Progenitor cell of endocrine pancreas (in vitro differentiated cells): ENCODE measurements at regions not wholly inside any gene's neighbourhood (a gene's known extent, or its start where the extent isn't known, plus 50 kb on each side); places are given as distances from the start of the nearest gene placed in this dataset.

Experiments
- DNase-seq: peaks from one replicate; pipeline ENCODE4 v3.0.0; 2021; ENCODE audit warnings: low spot score; ENCODE audit not compliant: unreplicated experiment
- H3K27ac Mint-ChIP-seq: 2 replicates; pipeline ENCODE4 v1.8.0; 2021; ENCODE audit warnings: mild to moderate bottlenecking, moderate library complexity, mixed read lengths
- H3K27me3 Mint-ChIP-seq: 2 replicates; pipeline ENCODE4 v1.8.0; 2021; ENCODE audit warnings: mixed read lengths
- H3K36me3 Mint-ChIP-seq: 2 replicates; pipeline ENCODE4 v1.8.0; 2022; ENCODE audit warnings: mixed read lengths; ENCODE audit not compliant: insufficient read depth
- H3K4me1 Mint-ChIP-seq: 2 replicates; pipeline ENCODE4 v1.8.0; 2021; ENCODE audit warnings: low read depth, mixed read lengths
- H3K4me3 Mint-ChIP-seq: 2 replicates; pipeline ENCODE4 v1.8.0; 2021; ENCODE audit warnings: low read depth, mild to moderate bottlenecking, moderate library complexity, mixed read lengths
- H3K9me3 Mint-ChIP-seq: 2 replicates; pipeline ENCODE4 v1.8.0; 2021; ENCODE audit warnings: low read depth, mixed read lengths
- TF ChIP-seq, protein P1 (sequence below): fragments of 200-600 bp; sonication (generic); IDR thresholded peaks from one replicate; pipeline ENCODE4 v1.5.0; 2021; ENCODE audit warnings: antibody characterized with exemption, mild to moderate bottlenecking; ENCODE audit not compliant: unreplicated experiment

DNA sequence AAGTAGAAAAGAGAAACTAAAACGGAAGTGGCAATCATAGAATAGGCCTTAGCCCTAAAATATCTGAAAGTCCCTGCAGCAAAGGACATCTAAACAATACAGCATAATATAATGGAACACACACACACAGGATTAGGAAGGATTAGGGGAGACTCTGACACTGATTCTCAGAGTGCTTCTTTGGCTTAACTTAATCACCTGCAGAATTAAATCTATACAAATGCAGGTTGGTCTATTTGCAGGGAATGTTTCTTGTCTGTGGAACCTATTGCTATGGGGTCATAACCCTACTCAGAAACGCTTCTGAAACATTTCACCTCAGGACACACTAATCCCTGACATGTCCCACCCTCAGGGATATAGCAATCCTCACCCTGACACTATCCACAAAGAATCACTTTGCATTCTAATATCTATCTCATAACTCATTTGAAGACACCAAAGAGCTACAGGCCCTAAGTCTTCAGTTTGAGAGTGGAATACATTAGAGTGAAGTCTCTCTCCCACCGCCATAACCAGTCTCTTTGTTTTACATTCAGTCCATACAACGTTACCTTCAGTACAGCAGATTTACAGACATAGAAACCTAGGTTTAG is 1041.2 kb downstream of the TUSC7 start:
- Mint-ChIP-seq H3K27ac (no peak overlapping the region), H3K27me3 (no peaks in the 10 kb centered on the region), H3K4me3 (no peak overlapping the region), H3K9me3 (no peaks in the 10 kb centered on the region), H3K4me1 (peaks cover 2% of the 10 kb centered on the region), H3K36me3 (no peaks in the 10 kb centered on the region)
- no peak for DNase-seq
- TF ChIP-seq, protein P1, sequence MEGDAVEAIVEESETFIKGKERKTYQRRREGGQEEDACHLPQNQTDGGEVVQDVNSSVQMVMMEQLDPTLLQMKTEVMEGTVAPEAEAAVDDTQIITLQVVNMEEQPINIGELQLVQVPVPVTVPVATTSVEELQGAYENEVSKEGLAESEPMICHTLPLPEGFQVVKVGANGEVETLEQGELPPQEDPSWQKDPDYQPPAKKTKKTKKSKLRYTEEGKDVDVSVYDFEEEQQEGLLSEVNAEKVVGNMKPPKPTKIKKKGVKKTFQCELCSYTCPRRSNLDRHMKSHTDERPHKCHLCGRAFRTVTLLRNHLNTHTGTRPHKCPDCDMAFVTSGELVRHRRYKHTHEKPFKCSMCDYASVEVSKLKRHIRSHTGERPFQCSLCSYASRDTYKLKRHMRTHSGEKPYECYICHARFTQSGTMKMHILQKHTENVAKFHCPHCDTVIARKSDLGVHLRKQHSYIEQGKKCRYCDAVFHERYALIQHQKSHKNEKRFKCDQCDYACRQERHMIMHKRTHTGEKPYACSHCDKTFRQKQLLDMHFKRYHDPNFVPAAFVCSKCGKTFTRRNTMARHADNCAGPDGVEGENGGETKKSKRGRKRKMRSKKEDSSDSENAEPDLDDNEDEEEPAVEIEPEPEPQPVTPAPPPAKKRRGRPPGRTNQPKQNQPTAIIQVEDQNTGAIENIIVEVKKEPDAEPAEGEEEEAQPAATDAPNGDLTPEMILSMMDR = no peak

DNA sequence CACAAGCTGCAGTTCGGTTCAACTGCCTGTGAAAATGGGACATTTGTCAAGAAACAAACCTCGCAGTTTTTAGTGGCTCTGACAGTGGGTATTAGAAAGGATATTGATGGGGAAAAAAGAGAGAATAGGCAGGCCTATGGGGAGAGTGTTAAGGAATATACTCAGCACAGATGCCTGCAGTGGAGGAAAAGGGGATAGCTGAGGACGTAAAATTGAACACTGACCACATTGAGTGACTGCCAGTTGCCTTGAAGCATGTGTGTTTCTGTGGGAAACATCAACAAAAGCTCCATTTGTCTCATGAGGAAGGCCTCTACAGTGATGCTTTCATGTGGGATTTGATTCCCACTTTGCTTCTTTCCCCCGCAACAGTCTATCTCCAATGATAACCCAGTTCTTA is 1042.1 kb downstream of the TUSC7 start:
- DNase-seq = no peak
- Mint-ChIP-seq H3K9me3 (no peaks in the 10 kb centered on the region), H3K36me3 (no peaks in the 10 kb centered on the region), H3K27ac (no peak overlapping the region), H3K27me3 (no peaks in the 10 kb centered on the region), H3K4me3 (no peak overlapping the region), H3K4me1 (peaks cover 2% of the 10 kb centered on the region)
- TF ChIP-seq, protein P1 = no peak

DNA sequence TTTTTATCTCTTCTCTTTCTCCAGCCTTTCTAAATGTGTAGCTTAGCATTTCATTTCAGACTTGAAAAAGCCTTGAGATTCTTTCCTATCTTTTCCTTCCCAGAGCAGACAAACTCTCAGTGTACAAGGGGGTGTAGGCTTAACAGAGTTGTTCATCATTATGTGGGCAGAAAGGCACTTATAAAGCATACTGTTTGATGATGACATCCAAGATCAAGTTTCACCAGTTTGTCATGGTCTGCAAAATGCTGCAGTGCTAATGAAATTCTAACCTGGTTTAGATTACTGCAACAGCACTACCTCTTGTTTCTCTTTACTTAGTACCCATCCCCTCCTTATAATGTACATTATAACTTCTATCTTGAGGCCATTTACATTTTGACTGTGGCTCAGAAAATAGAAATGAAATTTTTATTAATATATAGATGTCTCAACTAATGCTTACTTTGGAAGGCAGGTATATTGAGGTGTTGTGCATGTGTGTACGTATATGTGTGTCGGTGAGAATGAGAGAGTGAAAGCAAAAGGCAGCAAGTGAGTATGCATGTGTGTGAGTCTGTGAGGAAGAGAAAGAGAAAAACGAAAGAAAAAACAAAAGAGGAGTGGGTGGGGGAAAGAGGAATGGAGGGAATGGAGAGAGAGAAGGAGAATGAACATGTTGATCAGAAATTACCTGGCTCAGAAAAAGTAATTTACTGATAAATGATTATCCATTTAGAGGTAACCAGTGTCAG is 1043.6 kb downstream of the TUSC7 start:
- no peak for DNase-seq
- Mint-ChIP-seq H3K9me3 (no peaks in the 10 kb centered on the region), H3K27me3 (no peaks in the 10 kb centered on the region), H3K4me3 (no peak overlapping the region), H3K36me3 (no peaks in the 10 kb centered on the region), H3K27ac (no peak overlapping the region), H3K4me1 (peaks cover 2% of the 10 kb centered on the region)
- TF ChIP-seq, protein P1 = no peak

DNA sequence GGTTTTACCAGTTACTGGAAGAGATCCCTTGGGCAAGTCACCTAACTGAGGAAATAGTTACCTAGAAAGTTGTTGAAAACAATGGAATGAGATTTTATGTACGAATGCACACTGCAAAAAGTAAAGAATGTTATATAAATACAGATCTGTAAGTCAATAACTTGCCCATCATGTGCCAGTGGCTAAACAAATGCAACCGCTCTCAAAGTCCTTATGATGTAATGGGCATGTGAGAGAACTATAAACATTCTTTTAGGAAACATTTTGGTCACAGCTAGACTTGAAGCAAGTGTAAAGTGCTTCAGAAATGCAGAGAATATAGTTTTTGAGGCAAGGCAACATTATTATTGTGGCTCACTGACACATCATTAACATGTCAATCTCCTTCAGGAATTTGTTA is 1044.5 kb downstream of the TUSC7 start:
- no peaks in the 10 kb centered on the region for H3K27me3 Mint-ChIP-seq
- peaks cover 2% of the 10 kb centered on the region for H3K4me1 Mint-ChIP-seq
- no peak for DNase-seq

DNA sequence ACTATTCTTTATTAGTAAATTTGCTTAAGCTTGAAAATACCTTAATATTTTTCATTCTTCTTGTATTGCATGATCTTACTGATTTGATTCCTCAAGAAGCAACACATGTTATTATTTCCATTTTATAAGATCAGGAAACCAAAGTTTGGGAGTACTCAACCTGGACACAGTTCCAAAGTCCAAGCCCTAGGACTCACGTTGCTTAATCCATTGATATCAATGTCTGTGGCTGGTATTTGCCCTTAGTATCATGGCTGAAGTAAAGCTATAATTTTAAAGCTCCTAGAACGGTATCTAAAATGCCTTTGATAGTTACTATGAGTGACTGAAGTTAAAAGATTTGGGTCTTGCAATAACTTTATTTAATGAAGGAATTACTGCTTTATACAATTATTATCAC is 1045.3 kb downstream of the TUSC7 start:
- H3K9me3 Mint-ChIP-seq = no peaks in the 10 kb centered on the region
- peaks cover 2% of the 10 kb centered on the region for H3K4me1 Mint-ChIP-seq
- no peak overlapping the region for H3K27ac Mint-ChIP-seq
- no peaks in the 10 kb centered on the region for H3K36me3 Mint-ChIP-seq
- H3K27me3 Mint-ChIP-seq = no peaks in the 10 kb centered on the region
- H3K4me3 Mint-ChIP-seq = no peak overlapping the region
- TF ChIP-seq, protein P1 = no peak
- DNase-seq = no peak

More for the DNA sequence above, 1044.5 kb downstream of the TUSC7 start:
- no peaks in the 10 kb centered on the region for H3K9me3 Mint-ChIP-seq
- H3K36me3 Mint-ChIP-seq = no peaks in the 10 kb centered on the region
- H3K4me3 Mint-ChIP-seq = no peak overlapping the region
- TF ChIP-seq, protein P1 = no peak
- no peak overlapping the region for H3K27ac Mint-ChIP-seq
